HG02870 (cell line): ENCODE measurements at regions not wholly inside any gene's neighbourhood (a gene's known extent, or its start where the extent isn't known, plus 50 kb on each side); places are given as distances from the start of the nearest gene placed in this dataset.

ENCODE experiments used
- ATAC-seq: cut with Tn5 transposase; IDR thresholded peaks from one replicate; pipeline ENCODE4 v1.9.1; 2021; ENCODE audit warnings: mild to moderate bottlenecking, moderate library complexity; ENCODE audit not compliant: unreplicated experiment

DNA sequence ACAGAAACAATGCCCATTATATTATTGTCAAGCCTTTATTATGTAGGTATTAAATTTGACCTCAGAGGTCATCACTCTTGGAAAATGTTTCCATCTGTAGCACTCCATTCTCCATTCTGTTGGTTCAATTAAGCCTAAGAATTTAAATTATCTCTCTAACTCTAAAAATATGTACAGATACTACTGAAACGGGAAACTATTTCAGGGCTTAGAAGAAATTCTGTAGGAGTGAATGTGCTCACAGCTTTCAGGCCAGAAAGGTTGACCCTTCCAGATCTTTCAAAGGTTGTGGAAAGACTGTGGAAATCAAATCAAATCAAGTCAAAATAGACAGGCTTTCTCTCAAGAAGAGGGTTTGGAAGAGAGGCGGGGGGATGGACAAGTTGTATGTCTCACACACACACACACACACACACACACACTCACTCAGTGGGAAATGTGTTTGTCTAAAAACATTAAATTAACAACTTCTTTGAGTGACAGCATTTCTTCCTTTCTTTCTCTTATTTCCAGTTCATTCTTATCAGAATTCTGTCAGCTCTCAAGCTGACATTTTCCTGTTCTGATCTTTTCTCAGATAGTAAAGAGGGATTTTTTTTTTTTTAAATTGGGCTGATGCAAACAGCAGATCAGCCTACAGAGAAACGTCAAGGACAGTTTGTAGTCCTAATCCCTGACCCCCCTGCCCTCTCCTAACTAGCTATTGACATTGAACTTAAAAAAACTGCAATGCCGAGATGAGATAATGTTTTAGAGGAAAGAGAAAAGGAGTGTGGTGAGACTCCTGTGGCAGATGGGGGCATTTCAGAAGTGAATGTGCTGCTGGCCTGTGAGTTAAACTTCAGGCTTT, 139.0 kb upstream of the ZFHX3 start:
- ATAC-seq: no peak

DNA sequence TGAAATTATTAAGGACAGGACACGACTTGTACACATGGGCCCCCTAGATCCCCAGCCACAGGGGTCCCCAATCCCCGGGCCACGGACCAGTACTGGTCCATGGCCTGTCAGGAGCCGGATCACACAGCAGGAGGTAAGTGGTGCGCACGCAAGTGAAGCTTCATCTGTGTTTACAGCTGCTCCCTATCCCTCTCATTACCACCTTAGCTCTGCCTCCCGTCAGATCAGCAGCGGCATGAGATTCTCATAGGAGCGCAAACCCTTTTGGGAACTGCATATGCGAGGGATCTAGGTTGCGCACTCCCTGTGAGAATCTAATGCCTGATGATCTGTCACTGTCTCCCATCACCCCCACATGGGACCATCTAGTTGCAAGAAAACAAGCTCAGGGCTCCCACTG, 137.8 kb upstream of the ZFHX3 start:
- ATAC-seq: no peak

DNA sequence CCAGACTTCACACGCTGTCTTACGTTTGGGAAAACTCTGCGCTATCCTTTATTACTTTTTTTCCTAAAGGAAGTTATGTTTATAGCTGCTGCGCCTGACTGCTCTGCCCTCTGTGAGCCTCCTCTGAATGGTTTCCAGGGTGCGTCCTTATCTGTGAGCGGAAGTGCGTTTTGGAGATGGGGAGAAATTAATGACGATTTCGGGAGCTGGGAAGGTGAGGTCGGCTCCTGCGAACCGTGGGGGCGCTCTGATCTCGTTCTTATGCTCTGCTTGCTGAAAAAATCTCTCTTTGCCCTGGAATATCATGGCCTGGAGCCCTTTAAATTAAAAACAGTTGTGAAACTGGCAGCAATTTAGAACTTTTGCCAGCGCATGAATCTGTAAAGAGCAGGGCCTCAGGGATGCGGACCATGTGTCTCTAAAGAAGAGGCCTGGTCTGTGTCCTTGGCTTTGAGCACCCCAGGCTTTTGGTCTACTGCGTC, 135.7 kb upstream of the ZFHX3 start:
- no peak for ATAC-seq

DNA sequence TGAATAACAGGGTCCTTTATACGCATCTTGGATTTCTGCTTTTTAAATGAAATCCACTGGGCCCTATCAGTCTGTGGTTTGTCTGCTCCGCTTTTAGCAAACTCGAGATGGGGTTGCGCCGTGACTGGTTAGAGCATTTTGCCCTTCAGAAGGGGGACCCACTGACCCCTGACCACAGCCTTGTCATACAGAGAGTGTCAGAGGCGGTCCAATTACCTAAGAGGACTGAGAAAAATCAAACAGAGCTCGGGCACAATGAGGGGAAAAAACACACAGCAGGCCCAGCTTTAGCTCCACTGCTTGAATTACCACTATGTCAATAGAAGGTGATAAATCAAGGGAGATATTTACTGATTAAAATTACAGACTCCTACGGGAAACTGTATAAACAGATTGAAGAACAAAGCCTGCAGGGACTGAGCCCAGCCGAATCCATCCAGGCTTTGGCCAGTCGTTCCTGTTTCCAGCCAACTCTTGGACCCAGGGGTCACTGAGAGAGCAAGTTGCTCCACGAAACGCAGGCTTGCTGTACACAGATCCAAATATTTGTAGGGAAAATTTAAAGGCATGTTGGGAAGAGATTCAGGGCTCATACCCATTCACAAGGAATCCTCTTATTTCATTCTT, 131.9 kb upstream of the ZFHX3 start:
- no peak for ATAC-seq

DNA sequence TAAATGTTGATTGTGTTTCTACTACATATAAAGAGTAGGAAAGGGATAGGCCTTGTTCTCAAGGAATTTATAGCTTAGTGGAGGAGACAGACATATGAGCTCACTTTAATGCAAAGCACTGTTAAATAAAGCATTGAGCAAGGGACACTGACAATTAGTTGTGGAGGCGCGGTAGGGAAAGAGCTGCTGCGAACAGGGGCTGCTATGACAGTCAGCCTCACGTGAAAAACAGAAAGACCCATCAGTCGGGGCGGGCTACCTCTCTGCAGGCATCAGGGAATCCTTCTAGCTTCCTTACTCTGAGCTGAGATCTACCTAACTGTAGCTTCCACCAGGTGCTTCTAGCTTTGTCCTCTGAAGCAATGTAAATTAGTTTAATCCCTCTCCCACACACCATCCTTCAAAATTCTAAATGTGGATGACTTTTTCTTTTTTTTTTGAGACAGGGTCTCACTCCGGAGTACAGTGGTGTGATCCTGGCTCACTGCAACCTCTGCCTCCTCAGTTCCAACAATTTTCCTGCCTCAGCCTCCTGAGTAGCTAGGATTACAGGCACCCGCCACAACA, 129.9 kb upstream of the ZFHX3 start:
- no peak for ATAC-seq

DNA sequence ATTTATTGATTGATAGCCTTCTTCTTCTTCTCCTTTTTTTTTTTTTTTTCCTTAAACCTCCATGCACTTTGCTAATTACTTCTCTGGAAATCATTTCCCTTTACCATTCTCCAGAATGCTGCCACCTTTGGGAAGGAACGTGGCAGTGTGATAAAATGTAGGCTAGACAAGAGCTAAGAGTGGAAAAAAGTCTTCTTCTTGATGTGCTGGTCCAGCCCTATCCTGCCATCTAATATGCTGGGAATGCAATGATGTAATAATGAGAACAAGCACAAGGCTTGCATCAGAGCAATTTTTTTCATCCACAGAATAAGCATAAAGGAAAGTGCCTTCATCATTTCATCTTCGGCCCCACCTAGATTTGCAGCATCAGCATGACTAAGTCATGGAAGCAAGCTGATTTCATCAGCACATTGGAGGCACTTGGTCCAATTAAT, 128.7 kb upstream of the ZFHX3 start:
- no peak for ATAC-seq

DNA sequence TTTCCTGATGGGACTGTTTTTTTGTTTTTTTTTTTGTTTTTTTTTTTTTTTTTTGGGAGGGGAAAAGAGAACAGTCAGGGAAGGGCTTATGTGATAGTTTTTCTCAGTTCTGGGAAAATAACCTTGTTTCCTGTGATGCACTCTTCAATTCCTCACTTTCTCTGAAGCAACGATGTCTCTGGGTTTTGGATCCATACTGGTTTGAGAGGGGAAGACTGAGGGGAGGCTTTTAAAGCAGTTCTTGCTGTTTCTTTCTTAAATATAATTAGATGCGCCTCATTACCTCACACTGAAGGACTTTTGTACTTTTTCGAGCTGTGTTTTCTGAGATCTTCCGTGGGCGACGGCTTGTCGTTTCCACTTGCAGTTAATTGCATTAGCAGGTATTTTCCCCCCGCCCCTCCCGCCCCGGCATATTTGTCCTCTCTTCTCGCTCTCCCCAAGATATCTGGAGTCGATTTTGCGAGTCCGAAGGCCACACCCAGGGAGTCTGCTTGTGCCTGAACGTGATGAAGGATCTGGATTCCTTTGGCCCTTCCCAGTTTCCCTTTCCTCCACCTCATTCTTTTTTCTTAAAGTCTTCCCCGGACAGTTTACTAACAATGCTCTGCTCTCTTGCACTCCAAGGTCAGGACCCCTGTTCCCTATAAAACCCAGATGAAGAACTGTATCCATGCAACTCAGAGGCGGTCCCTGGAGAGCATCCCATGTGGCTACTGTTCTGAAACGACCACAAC, 125.2 kb upstream of the ZFHX3 start:
- no peak for ATAC-seq

DNA sequence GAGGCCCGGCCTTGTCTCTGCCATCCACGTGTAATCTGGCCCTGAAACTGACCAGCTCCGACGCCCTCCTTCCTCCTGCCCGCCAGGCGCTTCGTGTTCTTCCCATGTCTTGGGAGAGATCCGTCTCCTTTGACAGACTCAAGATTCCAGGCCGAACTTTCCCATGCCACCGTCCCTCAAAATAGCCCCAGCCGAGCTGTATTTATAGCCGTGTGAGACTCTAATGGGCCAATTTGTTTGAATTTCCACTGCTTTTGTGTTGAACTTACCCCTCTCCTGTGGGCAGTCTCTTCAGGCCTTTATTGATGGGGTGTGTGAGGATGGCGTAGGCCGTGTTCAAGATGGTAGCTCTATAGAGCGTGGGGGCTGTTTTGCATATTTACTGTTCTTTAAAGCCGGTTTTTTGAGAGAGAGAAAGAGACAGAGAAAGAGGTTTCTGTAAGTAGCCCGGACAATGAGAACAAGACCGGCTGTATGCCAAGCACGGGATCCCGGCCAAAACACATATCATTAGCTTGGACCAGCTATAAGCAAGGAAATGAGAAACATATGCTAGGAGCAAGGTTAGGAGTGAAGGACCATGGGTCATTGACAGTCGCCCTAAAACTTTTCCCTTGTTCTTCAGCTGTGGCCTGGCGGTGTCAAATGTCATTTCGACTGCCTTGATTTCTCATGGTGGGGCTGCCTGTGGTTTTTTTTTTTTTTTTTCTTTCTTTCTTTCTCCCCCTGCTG, 124.5 kb upstream of the ZFHX3 start:
- no peak for ATAC-seq

DNA sequence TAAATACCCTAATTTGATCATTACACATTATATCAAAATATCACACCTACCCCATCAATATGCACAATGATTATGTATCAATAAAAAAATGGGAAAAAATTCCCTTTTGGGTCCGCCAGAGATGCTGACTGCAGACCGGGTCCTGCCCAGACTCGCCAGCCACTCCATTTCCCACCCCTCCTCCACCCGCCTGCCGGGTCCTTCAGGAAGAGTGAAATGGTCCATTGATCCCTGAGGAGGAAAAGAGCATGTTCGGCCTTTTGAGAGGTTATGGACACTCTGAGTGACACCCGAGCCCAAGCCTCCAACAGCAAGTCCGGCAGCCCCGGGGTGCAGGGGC, 123.9 kb upstream of the ZFHX3 start:
- ATAC-seq: no peak

DNA sequence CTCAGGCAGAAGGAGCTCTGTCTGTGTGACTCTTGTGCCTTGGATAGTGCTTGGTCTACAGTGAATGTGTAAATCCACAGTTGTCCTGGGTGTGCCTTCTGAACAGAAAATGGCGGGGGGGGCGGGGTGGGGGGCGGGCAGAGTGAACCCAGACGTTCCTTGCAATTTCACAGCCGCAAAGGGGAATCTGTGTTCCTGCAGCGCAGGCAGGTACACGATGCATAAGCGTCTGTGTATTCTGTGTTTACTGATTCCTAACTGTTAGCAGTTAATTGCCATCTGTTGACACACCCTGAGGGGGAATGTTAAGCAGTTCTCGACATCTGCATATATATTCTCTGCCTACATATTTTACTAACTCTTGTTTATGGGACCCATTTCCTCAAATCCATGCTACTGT, 123.5 kb upstream of the ZFHX3 start:
- ATAC-seq: no peak

DNA sequence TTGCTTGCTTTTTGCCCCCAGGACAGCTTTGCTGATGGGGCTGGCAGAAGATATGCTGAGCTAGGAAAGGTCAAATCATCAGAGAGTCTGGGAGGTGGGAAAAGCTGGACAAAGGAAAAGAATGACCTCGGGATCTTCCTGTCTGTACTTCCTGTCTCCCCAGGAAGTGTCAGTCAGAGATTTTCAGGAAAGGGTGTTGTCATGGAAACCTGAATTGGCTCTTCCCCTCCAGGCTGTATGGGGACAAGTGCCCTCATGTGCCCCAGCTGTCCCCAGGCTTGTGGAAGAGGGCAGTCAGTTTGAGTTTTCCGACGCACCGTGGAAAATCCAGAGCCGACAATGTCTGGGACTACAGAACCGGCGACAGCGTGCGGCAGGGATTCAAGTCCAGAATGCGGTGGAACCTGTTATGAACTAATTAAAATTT, 122.7 kb upstream of the ZFHX3 start:
- no peak for ATAC-seq

DNA sequence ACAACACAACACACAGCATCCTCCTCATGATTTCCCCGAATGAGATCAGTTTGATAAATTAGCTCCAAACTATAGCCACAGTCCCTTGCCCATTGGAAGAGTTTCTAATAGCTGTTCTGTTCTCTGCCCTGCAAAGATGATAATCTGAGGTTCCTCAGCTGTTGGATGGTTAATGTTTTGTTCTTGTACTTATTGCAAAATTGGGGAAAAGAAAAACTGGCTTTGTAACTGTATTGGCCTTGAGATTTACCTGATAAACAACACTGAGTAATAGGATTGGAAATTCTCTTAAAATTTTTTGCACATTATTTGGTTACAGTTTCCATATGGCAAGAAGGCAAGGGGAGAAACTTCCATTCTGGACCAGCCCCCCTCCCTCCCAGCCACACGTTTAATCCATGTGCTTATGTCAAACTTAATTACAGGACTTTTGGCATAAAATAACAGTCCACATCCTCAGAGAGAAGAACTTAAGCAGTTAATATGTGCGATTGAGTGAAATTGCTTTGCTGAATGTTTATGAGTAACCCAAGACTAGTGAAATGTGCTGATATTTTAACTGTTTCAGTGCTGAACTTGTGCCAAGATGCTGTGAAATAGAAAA, 119.1 kb upstream of the ZFHX3 start:
- ATAC-seq: no peak

DNA sequence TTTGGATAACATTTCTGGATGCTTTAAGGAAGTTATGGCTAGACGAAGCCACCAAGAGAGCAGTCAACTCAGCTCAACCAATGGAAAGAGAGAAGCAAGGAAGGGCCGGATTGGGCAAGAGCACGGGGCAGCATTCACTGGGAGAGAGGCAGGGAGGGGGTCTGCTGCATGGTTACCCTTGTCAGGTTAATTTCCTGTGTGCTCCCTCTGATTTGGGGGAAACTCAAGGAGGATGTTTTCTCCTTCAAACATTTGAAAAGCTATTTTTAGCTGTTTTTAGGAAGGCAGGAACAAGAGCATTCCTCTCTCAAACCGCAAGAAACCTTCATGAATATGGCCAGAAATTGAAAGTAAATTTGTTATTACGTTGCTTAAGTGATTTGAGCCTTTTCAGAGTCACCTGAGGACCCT, 118.5 kb upstream of the ZFHX3 start:
- no peak for ATAC-seq

DNA sequence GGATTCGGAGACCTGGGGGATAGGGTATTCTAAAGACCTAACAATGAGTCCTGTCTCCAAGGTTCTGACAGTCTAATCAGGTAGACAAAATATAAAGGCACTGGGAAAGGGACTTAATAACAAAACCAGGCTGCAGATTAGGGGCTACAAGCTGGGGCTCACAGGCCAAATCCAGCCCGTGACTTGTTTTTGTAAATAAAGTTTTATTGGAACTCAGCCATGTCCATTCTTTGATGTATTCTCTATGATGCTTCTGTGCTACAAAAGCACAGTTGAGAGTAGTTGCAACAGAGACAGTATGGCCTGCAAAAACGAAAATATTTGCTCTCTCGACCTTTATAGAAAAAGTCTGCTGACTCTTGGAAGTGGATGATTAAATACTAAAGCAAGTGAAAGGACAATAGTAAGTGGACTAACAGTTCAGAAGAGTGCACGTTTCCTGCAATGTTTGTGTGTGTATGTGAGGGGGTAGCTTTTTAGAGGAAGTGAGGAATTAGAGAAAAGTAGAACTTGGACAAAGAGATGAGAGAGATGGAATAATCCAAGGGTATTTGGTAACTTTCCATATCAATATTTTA, 115.4 kb upstream of the ZFHX3 start:
- no peak for ATAC-seq

DNA sequence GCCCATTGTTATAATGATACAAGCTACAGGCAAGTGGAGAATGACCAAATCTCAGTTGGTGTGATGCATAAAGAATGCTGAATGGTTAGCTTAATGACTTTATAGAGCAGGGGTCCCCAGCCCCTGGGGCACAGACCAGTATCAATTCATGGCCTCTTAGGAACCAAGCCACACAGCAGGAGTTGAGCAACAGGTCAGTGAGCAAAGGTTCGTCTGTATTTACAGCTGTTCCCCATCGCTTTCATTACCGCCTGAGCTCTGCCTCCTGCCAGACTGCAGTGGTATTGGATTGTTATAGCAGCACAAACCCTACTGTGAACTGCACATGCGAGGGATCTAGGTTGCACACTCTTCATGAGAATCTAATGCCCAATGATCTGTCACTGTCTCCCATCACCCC, 114.0 kb upstream of the ZFHX3 start:
- ATAC-seq: no peak

DNA sequence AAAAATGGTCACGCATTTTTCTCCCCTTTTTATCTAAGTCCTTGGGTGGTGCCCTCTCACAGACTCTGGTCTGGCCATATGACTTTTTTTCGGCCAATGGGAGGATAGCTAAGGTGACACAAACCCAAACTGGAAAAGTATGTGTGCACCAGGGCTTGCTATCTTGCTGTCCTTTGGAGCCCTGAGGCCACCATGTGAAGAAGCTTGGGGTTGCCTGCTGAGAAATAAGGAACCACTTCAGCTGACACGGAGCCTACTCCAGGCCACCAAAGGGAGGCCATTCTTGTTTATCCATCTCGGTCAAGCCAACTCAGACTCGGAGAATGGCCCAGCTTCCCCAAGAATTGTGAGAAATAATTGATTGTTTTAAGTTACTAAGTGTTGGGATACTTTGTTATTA, 111.4 kb upstream of the ZFHX3 start:
- ATAC-seq: no peak

DNA sequence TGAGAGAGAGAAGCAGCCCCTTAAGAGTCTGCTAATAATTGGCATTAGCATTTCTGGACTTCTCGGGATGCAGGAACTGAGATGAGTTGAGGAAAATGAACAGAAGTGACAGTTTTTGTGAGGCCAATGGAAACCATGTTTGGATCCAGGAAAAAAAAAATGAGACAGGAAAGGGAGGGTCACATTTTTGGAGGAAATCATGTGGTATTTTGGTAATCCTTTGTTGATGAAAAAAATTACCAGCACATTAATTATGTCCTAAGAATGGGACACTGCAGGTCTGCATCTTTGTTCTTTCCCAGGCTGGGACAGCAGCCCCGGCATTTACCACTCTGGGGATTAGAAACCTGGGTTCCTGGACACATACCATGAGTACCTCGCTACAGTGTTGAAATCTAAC, 109.9 kb upstream of the ZFHX3 start:
- no peak for ATAC-seq

DNA sequence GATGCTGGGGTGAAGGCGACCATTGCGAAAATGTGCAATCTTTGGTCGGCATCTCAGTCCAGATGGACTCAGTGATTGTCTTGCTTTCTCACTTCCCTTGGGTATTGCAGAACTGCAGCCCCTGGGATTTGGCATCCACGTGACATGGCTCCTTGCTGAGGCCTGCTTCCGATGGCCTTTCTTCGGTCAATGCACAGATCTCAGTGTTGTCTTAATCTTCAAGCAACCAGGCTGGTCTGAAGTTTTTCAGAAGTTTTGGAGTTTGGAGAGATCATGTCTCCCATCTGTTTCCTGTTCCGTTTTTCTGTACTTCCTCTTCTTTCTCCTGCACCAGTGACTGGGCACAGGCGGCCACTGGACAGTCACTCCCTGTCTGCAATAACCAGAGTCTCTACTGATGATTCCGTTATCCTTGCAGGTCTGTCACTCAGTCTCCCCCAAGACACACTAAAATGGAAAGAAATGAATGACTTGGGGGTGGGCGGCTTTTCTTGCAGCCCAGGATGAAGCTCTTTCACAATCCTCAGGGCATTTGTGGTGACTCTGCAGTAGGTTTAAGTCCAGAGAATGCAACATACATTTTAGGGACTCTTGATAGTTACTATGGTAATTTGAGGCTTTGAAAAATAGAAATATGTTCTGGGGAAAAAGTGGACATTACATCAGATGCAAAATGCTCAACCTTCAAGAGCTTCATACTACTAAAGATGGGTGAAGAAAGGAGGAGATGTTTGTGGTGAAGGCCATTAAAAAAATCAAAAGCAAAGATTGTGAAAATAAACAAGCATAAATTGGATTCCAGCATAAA, 106.3 kb upstream of the ZFHX3 start:
- no peak for ATAC-seq

DNA sequence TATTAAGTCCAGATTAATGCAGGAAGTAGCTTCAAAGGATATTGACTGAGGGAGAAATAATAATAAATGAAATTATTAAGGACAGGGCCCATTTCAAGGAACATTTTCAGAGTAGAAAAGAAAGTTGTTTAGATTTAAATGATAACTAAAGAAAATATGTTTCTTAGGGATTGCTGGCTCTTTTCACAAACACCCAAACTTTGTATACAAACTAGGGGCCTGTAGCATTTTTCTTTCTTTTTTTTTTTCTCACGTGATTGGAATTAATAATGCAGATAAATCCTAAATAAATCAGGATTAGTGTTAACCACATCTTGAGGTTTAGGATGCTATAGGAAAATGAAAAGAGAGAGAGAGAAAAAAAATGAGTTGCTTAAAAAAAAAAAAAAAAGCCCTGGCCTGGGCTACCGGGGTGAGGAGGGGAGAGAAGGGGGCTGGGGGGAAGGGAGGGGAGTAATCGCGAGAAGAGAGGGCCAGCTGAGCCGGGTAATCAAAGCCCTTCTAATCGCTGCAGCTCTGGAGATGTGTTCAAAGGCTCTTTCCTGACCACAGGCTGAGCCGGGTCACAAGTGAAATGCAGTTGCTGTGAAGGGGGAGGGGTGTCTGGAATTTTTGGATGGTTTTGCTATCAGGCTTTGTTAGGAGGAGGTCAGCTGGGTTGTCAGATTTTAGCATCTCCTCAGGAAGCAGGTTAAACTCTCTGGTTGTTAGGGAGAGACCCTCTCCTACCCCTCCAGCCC, 104.6 kb upstream of the ZFHX3 start:
- no peak for ATAC-seq
